LoVo (cell line): ENCODE measurements at regions not wholly inside any gene's neighbourhood (a gene's known extent, or its start where the extent isn't known, plus 50 kb on each side); places are given as distances from the start of the nearest gene placed in this dataset.
"Not testable (repeated sequence)": the region's sequence is repeated elsewhere in the genome, so short reads cannot be mapped to it uniquely, and the experiment has no call there.

ENCODE experiments used
- DNase-seq: peaks from one replicate; pipeline ENCODE4 v3.0.0-alpha.2; 2016; ENCODE audit warnings: low spot score

DNA sequence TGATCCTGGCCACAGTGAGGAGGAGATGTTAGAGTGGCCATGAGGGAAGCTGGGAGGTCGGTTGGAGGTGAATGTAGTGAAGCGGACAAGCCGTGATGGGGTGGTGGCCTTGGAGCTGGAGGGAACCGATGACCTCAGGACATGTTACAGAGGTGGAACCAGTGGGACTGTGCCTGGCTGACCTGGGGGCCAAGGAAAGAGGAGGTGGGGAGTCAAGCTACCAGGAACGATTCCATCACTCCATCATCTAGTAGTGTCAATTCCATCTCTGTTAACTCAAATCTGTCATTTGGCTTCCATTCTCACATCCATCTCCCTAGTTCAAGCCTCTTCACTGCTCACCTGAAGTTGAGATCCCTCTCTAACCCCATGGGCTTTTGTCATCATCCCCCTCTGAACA is 102.4 kb upstream of the LYZL2 start:
- no peak for DNase-seq

DNA sequence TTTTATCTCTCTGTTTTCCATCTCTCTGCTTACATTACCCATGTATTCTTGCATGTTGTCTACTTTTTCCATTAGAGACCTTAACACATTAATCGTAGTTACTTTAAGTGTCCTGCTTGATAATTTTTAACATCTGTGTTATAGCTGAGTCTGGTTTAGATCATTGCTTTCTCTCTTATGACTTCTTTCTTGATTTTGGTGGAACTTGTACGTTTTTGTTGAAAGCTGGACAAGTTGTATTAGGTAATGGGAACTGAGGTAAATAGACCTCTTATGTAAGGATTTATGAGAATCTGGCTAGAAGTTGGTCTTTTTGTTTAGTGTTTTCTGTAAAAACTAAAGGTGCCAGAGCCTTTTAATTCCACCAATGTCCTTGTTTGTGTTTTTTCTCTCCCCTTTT is 100.8 kb upstream of the LYZL2 start:
- DNase-seq = no peak

DNA sequence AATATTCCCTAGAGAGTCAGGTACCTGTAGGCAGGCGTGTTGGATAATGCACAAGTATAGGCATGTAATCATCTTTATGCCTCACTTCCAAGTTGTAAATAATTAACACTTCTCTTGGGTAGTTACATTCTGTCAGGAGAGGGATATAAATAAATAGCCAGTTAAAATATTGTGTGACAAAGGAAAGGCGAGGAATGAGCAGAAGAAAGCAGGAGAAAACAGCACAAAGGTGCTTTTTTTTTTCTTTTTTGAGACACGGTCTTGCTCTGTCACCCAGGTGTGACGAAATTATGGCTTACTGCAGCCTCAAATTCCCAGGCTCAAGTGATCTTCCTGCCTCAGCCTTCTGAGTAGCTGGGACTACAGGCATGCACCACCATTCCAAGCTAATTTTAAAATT is 99.2 kb upstream of the LYZL2 start:
- DNase-seq = no peak

DNA sequence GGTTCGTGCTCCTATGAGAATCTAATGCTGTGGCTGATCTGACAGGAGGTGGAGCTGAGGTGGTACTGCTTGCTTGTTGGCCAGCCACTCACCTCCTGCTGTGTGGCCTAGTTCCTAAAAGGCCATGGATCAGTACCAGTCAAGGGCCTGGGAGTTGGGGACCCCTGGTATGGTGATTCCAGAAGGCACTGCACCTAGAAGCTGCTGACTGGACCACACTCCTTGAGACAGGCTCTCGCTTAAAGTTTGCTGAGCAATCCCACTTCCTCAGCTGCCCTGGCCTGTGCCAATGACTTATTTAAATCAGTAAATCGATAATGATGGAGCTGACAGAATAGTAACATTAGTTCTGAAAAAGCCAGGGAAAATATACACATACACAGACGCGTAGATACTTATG is 98.6 kb upstream of the LYZL2 start:
- DNase-seq = no peak

DNA sequence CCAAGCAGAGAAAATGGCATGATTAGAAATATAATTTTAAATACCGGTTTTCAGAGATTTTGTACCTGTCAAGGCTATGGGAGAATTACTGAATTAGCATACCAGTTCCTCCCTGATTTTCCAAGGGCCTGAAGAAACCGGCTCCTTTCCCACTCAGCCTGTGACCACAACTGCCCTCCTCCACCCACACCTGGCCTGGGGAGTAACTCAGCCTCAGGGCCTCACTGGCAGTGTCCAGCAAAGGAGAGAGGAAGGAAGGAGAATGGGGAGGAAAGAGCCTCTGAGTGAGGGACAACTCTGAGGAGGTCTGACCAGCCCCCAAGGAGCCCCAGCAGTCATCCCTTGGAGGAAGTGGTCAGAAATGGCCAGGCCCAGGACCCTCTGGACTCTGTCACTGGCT is 98.0 kb upstream of the LYZL2 start:
- DNase-seq = no peak

DNA sequence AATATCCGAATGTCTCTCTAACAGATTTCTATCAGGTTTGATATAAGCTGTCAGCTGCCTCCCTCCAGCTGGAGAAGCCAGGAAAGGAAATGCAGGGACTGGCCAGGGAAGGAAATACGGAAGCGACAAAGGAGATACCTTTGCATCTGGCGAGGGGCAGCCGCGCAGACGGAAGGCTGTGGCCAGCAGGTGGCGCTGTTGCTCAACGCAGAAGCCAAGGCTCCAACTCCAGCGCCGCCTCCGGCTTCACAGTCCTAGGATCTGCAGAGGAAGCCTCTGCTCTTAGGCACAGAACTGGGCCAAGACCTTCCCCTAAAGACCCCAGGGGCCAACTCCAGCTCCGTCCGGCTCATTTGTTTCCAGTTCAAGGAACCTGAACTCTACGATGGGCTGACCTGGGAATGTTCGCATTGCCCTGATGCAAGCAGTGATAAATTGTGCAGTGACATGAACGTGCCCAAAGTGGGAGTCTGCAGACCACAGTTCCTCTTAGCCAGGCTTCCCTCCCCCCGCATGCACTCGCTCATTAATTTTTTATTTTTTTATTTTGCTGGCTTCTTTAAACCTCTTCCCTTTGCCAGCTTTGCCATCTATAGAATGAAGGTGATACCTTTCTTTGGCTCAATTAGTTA is 97.3 kb upstream of the LYZL2 start:
- peak; percentile 68 for DNase-seq

DNA sequence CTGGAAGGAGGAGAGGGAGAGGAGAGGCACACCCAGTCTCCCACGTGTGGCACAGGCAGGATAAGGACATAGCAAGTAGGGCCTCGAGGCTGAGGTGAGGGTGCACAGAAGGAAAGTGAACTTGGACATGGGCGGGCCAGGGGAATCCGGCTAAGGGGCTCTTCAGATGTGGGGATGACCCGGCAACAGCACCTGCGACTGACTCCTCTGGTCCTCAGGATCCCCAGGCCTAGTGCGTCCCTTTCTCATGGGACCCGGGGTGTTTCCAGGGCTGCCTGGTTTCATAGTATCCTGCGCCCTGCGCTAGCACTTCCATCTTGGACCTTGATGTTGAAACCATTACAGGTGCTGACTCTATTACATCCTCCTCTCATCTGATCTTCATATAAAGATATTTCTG is 96.1 kb upstream of the LYZL2 start:
- DNase-seq = no peak

DNA sequence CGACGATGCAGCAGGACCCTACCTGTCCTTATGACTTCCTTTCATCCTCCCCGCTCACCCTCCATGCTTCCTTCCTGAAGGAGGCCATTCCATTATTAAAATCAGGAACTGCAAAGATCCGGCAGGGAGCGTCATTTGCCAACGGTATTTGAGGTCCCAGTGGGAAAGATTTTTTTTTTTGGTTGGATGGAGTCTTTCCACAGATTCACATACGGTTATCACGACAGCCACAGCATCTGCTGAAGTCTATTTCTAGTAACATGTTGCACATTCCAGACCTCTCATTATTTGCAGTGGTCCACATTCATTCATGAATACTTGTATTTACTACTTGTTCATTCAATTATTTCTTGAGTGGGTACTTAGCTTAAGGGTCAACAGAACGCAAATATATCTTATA is 94.7 kb upstream of the LYZL2 start:
- no peak for DNase-seq

DNA sequence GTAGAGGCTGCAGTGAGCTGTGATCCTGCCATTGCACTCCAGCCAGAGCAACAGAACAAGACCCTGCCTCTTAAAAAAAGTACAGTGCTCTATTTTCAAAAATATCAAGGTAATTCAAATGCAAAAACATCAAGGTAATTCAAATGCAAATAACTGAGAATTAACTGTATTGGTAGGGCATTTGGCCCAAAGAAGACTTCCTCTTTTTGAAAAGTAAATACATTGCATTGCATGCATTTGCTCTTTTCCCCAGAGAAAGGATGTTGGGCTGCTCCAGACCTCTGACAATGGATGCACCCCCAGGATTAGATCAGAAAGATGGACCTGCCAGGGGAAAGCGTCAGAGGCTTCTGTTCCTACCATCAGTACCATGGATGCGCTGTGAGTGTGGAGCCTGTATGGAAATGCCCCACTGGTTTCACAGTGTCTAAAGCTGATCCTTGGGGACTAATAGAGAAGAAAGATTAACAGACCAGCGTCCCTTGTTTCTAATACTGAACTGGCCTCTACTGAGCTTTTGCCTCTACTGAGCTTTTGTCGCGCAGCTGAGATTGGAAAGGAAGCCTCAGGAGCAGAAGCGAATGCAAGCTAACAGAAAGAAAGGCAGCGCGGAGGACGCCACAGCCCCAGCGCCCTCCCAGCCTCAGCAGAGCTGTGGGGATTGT is 93.5 kb upstream of the LYZL2 start:
- DNase-seq = no peak

DNA sequence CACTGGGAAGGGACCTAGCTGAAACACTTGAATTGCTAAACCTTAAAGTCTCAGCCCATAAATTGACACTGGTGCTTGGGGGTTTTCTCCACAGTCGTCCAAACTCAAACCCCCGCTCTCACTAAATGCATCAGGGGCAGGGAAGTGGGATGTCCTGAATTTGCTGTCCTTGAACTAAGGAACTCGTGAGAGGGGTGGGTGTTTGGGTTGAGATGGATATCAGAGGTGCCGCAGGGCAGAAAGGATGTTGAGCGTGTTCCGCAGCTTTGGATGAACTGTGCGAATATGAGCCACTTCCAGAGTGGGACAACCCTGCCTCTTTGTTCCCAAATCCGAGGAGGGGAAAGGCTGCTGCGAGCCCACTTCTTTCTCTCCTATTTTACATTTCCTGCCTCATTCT is 90.3 kb upstream of the LYZL2 start:
- no peak for DNase-seq

DNA sequence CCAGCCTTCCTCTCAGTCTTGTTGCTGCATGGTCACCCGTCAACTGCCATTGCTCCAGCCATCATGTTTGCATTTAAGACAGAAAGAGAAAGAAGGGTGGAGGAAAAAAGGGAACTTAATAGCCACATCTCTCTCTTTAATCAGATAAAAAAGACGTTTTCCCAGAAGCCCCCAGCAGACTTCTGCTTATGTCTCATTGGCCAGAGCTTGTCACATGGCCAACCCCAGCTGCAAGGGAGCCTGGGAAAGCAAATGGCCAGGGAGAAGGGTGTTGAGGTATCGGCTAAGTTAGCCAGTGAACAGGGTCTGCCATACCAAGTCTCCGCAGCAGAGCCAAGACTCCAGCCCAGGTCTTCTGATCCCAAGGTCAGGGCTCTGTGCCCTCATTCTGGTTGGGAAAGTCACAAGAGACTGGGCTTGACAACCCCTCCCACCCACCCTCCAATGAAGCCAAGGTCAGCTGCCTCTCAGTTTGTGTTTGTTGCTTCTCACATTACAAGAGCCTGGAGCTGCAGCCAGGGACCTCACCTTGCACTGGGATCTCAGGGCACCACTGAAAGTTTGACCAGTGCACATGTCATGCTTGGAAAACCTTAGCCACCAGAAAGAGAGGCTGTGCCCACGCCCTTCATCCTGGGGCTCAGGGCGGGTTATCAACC is 80.3 kb upstream of the LYZL2 start:
- DNase-seq = no peak

DNA sequence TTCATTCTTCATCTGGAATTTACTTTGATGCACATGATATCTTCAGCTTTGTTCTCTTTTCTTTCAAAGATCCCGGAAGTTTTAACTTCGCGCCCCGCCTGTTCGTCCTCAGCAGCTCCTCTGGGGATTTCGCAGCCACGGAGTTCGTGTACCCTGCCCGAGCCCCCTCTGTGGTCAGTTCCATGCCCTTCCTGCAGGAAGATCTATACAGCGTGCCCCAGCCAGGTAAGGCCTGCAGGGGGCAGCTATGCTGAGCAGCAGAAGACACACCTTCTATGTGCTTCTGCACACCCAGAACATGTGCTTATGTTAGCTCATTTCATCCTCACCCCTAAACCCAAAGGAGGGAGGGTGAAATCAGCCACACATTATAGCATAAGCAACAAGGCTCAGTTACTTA is 79.7 kb upstream of the LYZL2 start:
- DNase-seq = no peak

DNA sequence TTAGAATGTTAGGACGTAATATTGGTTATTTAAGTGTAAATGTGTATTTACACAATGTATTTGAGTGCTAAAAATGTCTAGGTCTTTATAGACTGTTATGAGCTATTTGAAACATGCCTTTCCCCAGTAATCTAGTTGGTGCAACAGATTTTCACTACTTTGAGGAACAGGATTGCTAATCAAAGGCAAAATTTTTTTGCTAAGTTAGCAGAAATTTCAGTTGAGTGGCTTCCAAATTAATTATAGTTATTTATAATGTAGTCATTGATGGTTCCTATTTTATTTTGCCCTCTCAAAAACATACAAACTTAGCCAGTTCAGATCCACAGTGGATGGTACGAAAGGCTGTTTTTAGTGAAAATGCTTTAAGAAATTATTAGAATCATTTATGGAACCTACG is 78.7 kb upstream of the LYZL2 start:
- DNase-seq = no peak

DNA sequence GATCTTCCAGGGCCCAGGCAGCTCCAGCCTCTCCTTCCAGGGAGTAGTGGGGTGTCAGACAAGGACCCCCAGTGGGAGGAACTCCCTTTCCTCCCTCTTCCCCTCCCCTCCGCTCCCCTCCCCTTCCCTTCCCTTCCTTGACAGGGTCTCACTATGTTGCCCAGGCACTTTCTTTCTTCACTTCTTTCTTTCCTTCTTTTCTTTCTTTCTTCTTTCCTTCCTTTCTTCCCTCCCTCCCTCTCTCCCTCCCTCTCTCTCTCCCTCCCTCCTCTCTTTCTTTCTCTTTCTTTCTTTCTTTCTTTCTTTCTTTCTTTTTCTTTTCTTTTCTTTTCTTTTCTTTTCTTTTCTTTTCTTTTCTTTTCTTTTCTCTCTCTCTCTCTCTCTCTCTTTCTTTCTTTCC is 76.6 kb upstream of the LYZL2 start:
- DNase-seq = not testable (repeated sequence)

DNA sequence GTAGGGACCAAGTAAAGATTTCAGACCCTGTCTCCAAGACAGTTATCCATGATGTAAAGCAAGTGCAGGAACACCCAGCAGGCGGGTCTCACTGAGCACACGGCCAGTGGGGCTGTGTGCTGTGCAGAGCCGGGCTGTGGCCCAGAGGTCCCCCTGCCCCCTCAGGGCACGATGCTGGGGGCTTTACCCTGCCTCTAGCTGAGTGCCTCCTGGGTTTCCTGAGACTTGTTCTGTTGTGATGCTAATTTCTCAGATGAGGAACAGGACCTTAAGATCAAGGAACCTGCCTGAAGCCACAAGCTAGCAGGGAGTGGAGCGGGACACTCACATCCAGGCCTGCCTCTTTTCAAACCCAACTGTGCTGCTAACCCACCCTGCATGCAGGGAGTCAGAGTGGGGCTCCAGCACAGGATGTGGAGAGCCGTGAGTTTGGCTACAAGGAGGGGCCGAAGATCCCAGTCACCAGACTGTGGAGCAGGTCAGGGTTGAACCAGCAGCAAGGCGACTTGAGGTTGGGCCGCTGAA is 76.1 kb upstream of the LYZL2 start:
- DNase-seq = no peak

DNA sequence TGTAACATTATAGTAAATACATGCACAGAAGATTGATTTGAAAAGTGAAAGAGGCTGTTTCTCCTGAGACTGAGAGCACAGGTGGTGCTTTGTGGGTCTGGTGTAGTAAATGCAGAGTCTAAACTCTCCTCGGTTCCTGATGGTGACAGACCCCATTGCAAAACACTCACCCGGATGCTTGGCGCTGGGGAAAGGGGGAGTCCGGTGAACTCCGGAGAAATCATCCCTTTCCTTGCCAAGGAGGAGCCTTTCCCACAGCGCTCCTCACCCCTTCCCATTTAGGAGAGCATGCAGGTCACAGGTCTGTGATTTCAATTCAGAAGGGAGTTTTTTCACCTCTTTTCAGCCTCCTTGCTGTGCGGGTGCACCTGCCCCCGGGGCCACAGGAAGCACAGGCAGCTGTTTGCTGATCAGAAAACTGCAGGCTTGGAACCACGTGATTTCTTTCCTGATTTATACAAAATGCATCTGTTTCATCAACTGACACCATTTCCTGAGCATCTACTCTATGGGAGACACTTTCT is 75.6 kb upstream of the LYZL2 start:
- no peak for DNase-seq

DNA sequence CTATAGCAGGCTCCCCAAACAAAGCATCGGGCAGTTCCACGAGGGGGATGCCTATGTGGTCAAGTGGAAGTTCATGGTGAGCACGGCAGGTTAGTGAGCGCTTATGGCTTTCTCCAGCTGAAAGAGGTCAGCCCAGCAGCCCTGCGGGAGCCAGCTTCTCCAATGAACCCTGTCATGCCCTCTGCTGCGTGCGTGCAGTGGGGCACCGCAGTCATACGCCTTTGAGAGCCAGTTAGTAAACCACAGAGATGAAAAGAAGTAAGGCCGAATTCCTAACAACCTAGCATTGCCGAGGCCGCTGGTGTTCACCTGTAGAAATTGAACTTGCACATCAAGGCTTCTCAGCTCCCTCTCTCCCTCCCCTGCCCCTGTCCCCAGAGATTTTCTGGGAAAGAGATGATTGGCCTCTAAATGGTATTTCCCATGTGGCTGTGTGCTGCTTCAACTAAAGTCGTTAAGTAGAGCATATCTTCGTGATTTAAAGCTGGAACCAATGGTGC is 75.1 kb upstream of the LYZL2 start:
- DNase-seq = not testable (repeated sequence)

DNA sequence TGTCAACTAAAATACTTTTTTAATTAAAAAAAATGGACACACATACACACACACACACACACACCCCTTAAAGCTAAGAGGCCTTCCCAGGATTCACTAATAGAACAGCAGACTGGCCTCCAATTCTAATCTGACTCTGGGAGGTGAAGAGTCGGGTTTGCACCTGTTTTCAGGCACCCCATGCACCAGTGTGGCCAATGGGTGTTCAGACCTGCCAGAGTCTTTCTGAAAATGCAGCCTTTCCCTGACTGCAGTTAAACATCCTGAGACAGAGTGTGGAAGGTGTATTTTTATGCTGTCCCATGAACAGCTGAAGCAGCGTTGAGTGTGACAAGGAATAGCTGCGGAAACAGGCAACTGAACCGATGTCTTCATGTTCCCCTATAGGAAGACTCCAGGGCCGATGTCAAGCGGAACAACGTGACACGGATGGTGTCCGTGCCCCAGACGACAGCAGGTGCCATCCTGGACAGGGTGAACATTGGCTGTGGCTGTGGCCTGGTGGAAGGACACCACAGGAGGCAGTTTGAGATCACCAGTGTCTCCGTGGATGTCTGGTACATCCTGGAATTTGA is 74.6 kb upstream of the LYZL2 start:
- no peak for DNase-seq

DNA sequence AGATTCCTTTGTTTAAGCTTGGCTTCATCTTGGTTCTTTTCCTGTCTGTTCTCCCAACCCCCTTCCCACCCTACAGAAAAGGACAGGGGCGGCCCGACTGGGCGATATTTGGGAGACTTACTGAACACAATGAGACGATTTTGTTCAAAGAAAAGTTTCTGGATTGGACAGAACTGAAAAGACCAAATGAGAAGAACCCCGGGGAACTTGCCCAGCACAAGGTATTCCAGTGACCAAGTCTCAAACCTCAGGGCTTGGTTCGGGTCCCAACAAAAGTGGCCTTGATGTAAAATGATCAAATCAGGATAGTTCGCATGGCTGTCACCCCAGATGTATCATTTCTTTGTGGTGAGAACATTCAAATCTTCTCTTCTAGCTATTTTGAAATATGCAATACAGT is 73.9 kb upstream of the LYZL2 start:
- not testable (repeated sequence) for DNase-seq

DNA sequence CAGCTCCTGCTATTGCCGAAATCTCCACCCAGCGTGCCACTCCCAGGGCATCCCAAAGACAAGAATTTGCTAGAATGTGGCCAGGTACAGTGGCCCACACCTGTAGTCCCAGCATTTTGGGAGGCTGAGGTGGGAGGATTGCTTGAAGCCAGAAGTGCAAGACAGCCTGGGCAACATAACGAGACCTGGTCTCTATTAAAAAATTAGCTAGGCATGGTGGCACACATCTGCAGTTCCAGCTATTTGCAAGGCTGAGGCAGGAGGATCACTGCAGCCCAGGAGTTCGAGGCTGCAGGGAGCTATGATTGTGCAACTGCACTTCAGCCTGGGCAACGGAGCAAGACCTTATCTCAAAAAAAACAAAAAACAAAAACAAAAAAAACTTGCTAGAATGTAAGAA is 73.3 kb upstream of the LYZL2 start:
- DNase-seq = no peak

DNA sequence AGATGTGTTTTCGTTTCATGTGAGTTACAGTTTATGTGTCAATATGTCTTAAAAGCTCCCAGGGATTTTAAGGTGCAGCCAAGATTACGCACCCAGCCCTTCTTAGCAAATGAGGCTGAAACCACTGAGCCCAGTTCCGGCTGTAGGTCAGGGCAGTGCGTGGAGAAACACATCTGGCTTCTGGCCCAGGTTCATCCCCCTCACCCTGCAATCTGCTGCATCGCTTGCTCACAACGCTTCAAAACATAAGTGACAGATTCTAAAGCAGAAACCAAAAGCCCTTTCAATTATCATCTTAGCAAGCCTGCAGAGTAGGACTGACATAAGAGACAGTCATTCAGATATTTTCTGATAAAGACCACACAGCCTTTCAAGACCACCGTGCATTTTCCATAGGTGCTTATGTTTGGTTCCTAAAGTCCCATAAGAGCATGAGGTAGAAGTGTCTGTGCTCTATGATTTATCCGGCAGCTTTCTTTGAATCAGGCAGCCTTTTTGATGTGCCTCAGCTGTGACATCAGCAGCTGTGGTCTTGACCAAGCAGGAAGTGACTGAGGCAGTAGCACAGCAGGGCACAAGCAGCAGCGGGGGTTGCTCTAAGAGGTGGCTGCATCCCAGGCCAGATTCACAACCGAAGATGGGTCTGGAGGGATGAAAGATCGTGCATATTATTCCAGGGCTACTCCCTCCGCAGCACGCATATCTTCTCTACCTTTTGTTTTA is 72.1 kb upstream of the LYZL2 start:
- no peak for DNase-seq

DNA sequence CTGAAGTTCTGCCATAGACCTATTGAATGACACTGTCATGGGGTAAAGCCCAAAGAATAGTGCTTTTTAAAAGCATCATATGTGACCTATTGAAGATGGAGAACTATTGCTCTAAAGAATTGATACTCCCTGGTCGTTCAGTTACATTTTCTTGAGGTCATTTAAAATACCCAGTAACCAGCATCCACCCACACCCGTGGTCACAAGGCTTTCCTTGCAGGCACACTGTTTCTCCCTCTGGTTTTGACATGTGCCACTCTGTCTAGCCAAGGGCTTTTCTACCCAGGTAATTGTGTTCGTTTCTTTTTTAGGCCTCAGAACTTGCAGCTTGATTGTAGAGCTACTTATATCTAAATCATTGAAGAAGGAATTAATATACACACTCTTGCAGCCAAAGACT is 68.3 kb upstream of the LYZL2 start:
- no peak for DNase-seq
